ENCODE measurements at regions not wholly inside any gene's neighbourhood (a gene's known extent, or its start where the extent isn't known, plus 50 kb on each side); places are given as distances from the start of the nearest gene placed in this dataset.

DNA sequence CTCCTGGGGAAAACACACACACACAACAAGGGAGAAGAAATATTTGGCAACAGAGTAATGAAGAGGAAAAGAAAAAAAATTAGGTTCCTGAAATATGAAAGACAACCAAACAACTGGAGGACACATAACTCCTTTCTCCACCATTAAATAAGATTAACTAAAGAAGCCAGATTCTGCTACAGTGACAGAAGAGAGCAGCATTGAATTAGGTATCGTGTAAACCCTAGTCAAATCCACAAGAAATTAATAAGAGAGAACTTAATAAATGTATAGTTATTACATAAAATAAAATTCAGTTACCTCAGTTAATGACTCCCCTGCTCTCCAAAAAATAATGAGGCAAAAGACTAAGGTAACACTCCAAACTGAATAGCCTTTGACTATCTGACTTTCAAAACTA is 306.7 kb downstream of the CRPPA start:
- no peak for TF ChIP-seq POLR2A (IDR thresholded peaks at IDR 0.05)
- TF ChIP-seq, protein P1, sequence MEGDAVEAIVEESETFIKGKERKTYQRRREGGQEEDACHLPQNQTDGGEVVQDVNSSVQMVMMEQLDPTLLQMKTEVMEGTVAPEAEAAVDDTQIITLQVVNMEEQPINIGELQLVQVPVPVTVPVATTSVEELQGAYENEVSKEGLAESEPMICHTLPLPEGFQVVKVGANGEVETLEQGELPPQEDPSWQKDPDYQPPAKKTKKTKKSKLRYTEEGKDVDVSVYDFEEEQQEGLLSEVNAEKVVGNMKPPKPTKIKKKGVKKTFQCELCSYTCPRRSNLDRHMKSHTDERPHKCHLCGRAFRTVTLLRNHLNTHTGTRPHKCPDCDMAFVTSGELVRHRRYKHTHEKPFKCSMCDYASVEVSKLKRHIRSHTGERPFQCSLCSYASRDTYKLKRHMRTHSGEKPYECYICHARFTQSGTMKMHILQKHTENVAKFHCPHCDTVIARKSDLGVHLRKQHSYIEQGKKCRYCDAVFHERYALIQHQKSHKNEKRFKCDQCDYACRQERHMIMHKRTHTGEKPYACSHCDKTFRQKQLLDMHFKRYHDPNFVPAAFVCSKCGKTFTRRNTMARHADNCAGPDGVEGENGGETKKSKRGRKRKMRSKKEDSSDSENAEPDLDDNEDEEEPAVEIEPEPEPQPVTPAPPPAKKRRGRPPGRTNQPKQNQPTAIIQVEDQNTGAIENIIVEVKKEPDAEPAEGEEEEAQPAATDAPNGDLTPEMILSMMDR (IDR thresholded peaks at IDR 0.05), result peak; percentile 16 to 62 (median 46)
